Globus pallidus (tissue), 1 donor: ENCODE measurements at regions not wholly inside any gene's neighbourhood (a gene's known extent, or its start where the extent isn't known, plus 50 kb on each side); places are given as distances from the start of the nearest gene placed in this dataset.
A peak's percentile ranks its signal among the peaks of the same experiment; 100 is the strongest.

ENCODE experiments used
- DNase-seq: peaks from one replicate; pipeline ENCODE4 v3.0.0-alpha.2; 2015; ENCODE audit warnings: low spot score

DNA sequence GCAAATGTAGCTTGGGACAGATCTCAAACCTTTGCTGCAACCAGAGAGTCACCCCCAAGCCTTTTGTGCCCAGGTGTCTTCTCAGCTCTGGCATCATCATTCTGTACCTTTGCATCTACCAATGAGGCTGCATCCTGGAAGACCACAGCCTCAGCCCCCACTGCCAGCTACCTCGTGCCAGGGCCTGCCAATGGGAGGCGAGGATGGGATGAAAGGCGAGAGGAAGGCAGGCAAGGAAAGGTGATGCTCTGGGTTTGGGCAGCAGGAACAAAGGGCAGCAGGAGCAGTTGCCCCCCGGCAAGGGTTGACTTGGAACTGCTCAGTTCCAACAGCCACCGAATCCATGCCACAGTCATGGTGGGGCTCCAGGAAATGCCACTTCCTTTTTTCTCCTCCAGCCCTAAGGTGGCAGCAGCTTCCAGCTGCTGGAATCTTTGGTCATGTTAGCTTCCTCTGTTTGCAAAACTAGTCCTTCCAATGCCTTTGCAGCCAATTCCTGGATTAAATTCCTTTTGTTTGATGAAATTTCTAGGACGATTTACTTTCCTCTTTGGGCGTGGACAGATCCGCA lies 651.6 kb downstream of the NPHP4 start:
- DNase-seq: no peak

DNA sequence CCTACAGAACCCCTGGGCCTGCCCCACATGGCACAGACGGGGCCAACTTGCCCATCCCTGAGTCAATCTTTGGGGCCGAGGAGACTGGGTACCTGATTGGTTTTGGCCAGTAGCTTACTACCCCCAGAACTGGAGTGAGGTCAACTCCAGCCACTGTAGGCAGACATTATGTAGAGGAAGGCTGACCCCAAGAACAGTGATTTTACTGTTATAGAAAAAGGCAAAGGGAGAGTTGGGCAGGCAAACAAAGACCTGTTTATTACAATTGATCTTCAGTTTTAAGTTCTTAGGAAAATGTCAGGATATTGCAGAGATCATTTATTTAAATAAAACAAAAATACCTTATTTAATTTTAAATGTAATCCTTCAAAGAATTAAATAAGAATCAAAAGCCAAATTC lies 653.8 kb downstream of the NPHP4 start:
- DNase-seq: peak; percentile 55

DNA sequence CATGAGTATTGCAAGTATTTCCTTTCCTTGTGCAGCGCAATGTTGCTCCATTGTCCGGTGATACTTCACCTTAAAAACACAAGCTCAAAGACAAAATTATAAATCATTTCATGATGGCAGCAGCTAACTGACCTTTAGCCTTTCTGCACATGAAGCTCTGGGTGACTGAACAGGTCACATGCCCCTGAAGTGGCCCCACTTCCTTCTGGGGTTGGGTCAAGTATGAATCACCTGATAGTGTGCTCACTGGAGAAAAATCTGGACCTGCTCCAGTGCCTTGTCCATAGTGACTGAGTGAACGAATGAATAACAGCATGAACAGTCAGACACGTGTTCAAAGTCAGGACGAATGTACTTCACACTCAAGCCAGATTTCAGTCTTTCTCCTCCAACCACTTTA lies 658.9 kb downstream of the NPHP4 start:
- DNase-seq: no peak

DNA sequence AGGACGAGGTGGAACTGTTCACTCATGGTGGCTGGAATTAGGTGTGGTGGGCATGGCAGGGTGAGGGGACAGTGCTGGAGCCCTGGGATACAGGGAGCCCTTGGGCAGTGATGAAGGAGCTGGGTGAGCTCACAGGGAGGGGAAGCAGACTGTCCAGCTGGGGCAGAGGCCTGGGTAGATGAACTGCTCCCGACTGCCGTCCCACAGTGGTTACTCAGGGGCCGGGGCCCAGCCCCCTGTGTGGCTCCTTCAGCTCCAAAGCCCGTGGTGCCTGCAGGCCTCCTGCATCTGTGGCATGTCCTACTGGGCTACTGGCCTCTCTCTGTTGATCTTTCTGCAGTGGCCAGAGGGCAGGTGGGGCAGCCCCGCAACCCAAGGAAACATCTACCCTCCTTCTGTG lies 661.1 kb downstream of the NPHP4 start:
- DNase-seq: no peak

DNA sequence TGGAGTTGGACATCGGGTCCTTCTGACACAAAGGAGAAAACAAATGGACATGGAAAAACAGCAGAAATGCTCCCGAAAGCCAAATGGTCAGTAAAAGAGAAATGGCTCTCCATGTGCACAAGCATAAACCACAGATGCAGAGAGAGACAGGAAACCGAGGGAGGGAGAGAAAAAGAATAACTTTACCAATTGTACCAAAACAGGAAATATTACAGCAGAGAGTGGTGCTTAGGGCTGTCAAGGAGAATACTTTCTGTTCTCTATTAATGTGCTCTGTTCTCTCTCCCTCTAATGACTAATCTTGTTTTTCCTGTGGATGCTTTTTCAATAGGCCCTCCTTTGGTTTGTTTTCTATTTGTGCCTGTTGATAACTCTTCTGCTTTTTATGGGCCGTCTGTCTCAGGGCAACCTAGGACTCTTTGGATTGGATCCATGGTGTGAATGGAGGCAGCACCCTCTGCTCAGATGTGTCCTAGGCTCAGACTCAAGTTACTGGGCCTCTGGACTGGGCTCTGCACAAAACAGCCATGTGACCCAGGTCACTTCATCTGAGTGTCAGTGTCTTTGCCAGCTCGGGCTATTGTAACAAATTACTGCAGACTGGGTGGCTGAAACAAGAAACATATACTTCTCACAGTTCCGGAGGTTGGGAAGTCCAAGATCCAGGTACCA lies 663.0 kb downstream of the NPHP4 start:
- DNase-seq: no peak

DNA sequence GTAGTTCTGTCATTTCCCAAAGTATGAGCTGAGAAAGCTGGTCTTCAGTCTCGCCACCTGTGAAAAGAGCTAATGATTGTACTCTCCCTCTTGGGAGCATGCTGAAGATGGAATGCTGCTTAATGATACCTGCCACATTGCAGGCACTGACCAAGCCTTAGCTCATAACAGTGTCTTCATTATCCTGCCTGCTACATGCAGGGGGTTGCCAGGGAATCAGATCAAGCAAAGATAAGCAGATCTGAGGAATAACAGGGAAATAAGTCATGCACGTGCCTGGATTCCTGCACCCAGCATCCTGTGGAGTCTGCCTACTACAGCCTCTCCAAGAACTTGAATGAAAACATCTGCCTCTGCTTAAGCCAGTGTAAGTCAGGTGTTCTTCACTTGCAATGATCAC lies 667.3 kb downstream of the NPHP4 start:
- DNase-seq: no peak

DNA sequence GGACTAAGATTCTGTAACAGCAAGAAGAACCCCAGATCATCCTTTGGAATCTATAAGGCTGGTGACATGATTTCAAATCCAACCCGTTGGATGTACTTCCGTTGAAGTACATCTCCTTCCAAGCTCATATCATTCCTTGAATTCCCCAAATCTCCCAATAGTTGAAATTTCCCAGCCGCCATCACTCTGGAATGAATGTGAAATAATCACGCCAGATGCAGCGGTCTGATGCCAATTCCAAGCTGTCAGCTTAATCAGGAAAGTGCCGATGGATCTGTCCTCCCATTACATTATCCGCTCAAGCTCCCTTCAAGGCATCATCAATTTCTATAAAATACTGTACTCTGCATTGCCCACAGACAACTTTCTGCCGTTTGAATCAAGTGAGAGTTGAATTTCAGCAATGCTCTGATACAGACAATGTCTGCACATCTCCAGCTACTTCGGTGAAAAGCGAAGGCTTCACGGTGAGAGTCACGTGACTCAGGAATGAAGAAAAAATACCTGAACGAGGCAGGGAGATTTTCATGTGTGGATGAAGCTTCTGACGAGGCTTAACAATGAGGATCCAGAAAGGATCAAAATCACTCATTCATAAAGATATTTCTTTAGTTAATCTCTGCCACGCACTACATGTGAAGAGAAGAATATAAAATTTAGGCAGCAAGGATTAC lies 663.9 kb downstream of the AJAP1 start:
- DNase-seq: no peak

DNA sequence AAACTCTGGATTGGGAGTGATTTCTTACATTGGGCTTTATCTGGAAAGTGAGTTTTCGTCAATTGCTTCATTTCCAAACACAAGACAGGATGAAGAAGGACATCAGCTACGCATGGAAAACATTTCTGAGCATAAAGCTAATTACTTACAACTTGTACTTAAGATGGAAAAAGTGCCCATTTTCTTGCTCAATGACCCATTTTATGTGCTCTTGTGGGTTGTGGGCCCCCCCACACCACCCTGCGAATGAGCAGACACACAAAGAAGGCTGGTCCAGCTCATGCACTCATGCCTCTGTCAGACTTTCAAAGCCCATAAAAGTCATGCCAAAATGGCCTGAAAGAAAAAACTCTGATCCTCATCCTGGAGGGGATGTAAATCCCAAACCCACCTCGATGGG lies 663.0 kb downstream of the AJAP1 start:
- no peak for DNase-seq

DNA sequence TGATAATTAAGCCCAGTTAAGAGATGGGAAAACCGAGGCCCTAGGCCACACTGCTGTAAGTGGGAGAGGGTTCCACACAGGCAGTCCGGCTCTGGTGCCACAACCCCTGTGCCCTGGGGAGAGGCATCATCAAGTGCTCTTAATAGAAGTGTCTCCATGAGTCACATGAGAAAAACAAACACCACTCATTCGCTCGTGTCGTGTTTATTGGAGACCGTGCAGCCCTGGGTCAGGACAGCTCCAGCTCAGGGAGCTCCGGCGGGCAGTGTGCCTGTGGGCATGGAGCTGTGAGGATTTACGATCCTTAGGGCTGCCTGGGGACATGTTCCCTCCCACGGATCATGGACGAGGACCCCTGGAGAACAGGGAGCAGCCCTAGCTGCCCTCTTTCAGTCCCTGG lies 658.5 kb downstream of the AJAP1 start:
- no peak for DNase-seq

DNA sequence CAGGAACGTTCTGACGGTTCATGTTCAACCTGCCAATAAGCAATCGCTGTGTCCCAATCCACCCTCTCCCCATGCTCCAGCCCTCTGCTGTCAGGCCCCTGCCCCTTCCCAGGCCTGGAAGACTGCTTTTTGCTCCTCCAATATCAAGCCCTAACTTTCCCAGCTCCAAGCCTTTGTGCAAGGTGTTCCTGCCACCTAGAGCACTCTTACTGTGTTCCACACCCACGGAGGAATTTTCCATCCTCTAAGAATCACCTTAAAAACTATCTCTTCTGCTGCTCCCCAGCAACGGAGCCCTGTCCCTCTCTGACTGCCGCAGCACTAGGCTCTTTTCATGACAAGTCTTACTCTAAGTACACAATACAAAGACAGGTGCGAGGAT lies 657.9 kb downstream of the AJAP1 start:
- no peak for DNase-seq

DNA sequence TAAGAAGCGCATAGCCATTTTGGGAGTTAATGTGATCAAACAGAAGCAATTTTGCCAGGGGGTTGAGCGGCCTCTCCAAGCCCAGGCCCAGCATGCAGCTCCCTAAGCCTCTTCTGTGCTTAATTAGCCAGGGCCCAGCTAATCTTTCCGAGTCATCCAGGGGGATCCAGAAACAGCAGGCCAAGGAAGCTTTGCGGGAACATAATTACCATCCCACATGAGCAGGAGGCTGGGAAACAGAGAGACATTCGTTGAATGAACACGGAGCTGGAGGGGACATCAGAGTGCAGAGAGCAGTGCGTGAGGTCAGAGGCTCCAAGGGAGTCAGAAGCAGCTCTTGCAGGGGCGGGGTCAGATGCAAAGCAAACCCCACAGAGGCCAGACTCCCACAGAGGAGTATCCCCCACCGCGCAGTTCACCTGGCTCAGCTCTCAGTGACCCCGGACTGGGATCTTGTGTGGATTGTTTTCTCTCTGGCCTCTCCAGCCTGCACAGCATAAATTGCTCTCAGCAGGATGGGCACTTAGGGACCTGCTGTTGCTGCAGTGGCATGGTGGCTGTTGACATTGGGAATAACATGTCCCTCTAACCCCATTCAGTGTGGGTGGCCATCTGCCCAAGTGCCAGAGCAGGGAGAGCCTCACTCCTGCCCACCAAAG lies 657.4 kb downstream of the AJAP1 start:
- DNase-seq: no peak

DNA sequence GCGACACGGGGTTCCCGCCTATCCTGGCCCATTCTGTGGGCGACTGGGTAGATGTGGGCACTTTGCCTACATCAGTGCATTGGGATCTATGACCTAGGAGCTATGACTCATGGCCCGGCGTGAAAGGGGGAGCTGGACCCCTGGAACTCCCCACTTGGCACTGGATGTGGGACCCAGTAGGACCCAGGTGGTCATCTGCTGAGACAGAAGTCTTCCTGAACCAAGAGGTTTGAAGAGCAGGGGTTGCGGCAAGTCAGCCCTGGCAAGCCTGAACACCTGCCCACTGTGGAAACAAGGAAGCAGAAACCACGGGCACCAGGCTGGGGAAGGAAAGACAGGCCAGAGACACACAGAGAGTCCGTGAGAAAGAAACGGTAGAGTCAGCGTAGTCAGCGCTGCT lies 656.7 kb downstream of the AJAP1 start:
- no peak for DNase-seq

DNA sequence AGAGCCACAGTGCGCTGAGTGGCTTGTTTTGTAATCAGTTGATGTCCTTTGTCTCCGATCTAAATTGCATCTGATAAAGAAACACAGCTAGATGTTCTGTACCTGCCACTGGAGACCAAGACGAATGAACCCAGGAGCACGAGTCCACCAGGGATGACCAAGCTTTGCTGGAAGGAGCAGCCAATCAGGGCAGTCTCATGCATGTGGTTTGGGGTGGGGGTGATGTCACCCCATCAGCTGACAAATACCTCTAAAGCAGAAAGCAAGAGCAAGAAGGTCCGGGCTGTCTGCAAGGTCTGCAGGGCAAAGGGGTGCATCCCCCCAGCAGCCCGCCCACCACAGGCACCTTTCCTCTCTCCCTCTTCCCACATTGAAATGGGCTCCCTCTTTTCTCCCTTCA lies 653.8 kb downstream of the AJAP1 start:
- DNase-seq: no peak

DNA sequence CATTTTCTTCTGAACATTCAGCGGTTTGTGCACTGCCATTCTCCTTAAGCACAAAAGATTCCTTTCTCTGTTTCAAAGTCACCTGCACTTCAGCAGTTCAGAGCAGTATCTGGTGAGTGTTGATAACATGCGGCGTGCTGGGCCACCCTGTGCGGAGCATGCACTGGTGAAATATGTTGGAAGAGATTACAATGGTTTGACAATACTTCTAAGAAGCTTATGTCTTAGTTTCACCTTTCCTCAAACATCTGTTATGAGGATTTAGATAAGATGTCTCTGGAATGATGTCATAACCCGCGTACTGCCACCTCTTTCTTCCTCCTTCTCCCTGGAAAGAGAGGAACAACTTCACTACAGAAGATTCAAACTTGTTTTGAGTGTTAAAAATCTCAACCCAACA lies 650.3 kb downstream of the AJAP1 start:
- DNase-seq: no peak

DNA sequence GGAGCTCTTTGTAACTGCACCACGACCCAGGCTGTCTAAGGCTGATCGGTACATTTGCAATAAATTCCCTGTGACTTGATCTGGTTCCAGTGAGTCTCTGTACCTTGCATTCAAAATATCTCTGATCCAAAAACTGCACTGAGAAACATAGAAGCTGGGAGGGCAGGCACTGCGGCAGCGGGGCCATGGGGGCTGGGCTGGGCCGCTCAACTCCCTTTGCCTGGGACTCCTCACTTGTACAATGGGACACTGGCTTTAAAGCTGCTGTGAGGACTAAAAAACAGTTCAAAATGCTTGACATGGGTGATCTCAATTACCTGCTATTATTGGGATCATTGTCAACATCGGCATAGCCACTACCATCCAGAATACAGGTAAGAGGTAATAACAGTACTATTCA lies 644.0 kb downstream of the AJAP1 start:
- no peak for DNase-seq

DNA sequence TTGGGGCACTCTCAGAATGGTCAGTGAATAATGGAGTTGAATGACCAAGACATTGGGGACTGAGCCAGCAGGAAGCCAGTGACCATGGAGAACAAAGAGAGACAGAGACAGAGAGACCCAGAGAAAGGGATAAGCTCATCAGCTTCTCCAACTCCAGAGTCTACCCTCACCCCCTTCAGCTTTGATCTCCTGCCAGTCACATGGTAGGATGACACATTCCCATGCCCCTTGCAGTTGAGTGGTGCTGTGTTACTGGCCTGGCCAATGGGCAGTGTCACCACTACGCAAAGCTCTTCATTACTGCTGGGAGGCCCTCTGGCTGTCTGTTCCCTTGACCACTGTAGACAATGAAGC lies 643.5 kb downstream of the AJAP1 start:
- DNase-seq: peak; percentile 80

DNA sequence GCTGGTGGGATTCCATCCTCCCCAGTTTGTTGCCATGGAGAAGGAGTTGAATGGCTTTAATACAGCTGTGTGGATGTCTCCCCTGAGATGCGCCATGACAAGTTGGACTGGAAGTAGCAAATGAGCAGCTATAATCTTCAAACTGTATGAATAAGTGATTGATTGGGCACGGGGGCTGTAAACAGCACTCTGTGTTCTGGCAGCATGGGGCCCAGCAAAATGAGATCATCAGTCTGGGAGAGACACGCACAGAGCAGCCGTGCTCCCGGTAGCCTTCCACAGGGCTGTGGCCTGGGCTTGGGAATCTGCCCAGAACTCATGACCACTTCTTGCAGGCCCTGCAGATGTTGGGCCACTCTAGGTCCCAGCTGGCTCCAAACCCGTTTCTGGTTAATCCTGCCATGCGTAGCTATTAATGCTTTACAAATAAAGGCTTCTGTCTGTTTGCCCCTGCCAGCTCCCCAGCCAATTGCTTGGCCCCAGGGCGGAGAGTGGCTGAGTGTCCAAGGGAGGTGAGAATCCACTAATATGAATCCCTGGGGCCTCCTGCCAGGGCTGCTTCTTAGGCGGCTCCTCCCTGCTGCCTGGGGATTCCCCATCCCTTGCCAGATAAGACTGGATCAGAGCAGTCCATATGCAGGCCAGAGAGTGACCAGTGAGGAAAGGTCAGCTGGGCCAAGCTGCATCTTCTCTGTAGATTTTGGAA lies 642.9 kb downstream of the AJAP1 start:
- DNase-seq: peak; percentile 89

DNA sequence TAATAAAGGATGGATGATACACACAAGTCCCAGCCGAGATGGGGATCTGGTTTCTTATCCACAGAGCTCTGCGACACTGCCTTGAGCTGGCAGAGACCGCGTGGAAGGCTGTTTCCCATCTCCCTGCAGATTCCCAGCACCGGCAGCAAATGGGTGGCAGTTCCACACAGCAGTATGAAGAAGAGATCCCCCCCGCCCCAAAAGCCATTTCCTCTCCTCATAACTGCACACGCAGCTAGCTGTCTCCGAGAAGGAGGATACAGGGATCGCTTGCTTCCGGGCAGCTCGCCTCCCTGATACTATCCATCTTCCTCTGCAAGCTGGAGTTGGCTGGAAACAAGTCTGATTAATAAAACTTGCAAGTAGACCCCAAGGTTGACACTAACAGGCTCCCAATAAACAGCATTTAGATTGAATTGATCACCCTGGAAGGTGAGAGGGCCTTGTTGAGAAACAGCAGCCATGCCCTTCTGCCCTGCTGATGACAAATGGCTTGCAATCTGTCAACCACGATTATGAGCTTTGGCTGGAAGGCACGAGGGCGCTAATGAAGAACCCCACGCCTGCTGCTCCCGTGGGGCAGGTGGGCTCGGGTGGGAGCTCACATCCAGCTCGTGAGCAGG lies 642.3 kb downstream of the AJAP1 start:
- DNase-seq: peak; percentile 20

DNA sequence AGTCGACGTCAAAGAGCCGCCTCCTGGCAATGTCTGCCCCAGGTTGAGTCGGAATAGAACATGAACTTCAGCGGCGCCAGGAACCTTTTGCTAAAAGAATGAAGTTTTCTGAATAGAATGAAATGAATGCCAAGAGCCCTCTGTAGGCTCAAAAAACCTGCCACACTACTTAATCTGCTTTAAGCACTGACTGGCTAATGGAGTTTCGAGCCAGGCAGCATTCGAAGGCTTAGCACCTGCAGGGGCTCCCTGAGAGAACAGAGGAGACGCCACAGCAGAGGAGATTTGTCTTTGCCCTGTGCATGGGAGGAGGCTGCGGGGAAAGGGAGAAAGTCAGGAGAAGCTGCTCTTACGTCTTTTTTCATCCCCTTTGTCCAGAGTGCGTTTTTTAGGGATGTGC lies 641.7 kb downstream of the AJAP1 start:
- DNase-seq: no peak

DNA sequence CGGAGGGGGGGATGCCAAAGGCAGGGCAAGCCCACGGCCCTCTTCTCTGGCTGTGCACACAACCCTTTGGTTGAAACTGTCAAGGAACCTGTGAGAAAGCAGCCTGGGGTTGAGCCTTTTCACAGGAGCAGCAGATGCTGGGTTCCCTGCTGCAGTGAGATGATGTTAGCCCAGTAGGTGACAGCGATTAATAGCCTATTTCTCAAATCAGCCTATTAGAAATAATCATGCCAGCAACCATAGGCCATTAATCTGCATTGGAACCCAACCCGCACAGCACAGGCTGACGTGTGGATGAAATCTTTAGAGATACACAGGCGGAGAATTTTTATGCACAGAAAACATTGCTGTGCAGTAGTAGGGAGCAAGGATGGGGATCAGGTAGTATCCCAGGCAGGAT lies 637.5 kb downstream of the AJAP1 start:
- DNase-seq: no peak

DNA sequence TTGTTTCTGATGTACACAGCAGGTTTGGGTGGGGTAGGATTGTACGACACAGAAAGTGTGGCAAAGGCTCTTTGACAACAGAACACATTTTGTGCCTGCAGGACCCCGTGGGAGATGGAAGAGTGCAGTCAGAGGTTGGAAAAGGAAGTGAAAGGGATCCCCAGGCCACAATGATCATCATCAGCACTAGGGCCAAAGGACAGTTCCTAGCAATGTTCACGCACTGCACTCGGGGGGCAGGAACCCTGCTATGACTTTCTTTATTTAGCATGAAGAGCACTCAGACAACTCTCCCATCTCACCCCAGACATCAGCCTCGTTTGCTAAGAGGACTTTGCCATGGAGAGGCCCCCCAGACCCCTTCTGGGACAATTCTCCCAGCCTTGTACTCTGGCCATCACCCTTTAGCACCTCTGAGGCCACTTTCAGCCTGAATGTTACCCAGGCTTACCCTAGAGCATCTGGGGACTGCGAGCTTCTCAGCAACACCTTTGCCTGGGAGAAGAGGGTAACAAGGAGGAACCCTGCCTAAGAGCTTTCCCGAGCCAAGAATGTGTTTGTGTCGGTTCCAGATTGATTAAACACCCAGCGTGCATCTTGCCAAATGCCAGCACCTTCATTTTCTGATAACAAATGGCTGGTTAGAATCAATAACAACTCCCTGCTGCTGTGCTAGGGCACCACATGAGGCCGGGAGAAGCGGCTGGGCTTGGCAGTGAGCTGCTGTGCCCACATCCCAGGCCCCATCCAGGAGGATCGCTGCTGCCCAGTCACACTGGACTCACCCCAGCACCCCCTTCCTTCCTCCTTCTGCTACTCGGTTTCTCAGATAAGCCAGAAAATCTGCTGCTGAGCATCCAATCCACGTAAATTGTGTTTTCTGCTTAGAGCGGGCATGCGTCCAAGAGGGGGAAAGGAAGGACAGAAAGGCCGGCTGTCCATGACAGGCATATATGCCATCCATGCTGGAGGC lies 633.1 kb downstream of the AJAP1 start:
- DNase-seq: no peak
